ENCODE measurements at regions not wholly inside any gene's neighbourhood (a gene's known extent, or its start where the extent isn't known, plus 50 kb on each side); places are given as distances from the start of the nearest gene placed in this dataset.

DNA sequence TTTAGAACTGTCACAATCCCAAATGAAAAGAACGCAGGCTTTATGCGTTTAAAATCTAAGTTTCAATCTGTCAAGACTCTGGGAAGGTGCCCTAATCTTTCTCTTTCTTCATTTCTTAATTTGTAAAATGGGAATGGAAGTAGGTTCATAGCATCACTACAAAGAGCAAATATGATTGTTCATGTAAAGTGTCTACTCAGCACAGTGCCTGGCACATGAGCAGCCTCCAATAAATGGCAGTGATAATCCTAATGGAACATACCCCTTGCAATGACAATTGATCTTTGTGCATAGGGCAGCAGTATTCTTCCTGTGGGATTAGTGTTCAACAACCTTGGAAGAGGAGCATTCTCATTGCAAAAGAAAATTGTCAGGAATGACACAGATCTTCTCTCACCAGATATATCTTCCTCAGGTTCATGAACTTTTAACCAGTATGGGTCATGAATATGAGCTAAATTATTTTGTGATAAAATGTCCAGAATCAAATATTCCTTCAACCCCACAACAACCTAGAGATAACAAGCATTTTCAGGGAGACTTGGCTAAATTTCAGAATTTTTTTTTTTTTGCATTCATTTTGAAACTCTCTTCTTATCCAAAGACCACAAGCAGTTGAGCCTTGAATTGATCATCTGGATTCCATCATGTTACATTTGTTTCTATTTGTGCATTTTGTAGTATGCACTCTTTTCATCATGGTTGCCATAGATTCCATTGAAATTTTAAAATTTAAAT, 149.1 kb downstream of the TBX18 start:
- no peaks in the 10 kb centered on the region for H3K27me3 ChIP-seq (ENCODE audit: insufficient read depth, low read length)
- no peaks in the 10 kb centered on the region for H3K4me1 ChIP-seq (ENCODE audit: control insufficient read depth in 1 of 2, insufficient read depth in 2 of 2, low read length in 2 of 2)
- no peaks in the 10 kb centered on the region for H3K79me1 ChIP-seq (ENCODE audit: low read length)
- no peak overlapping the region for H2BK5ac ChIP-seq (ENCODE audit: low read depth, low read length, poor library complexity)
- no peak overlapping the region for H3K27ac ChIP-seq (ENCODE audit: low read depth, low read length)
- WGBS (ENCODE audit: extremely low coverage, insufficient coverage, insufficient read length), result no CpG with 5 or more reads among the region's 2 CpGs
- no peaks in the 10 kb centered on the region for H3K36me3 ChIP-seq (ENCODE audit: control insufficient read depth in 1 of 2, insufficient read depth in 2 of 2, low read length in 2 of 2)
- H2AK5ac ChIP-seq (ENCODE audit: low read length), result no peak overlapping the region
- H3K79me2 ChIP-seq (ENCODE audit: control insufficient read depth, insufficient read depth, low read length, poor library complexity), result no peaks in the 10 kb centered on the region
- no peak overlapping the region for H2BK120ac ChIP-seq (ENCODE audit: insufficient read depth, low read length, poor library complexity)
- no peak overlapping the region for H3K4ac ChIP-seq (ENCODE audit: low read depth, low read length)
- no peak overlapping the region for H3K14ac ChIP-seq (ENCODE audit: low read length)
- H4K8ac ChIP-seq (ENCODE audit: low read depth, low read length), result no peak overlapping the region
- no peak overlapping the region for H3K9ac ChIP-seq (ENCODE audit: low read length)
- H2BK12ac ChIP-seq (ENCODE audit: low read length), result no peak overlapping the region
- no peak overlapping the region for H2AFZ ChIP-seq (ENCODE audit: insufficient read depth, low read length, poor library complexity)
- H3K4me2 ChIP-seq (ENCODE audit: low read length), result no peak overlapping the region
- no peak overlapping the region for H3K4me3 ChIP-seq (ENCODE audit: low read depth, low read length)
- no peak overlapping the region for H3K18ac ChIP-seq (ENCODE audit: low read length)
- no peak overlapping the region for H4K91ac ChIP-seq (ENCODE audit: low read depth, low read length)
- H3K23ac ChIP-seq (ENCODE audit: low read length), result no peak overlapping the region
- H4K12ac ChIP-seq (ENCODE audit: low read depth, low read length), result no peak overlapping the region
- DNase-seq, result no peak
- no peaks in the 10 kb centered on the region for H3K9me3 ChIP-seq (ENCODE audit: insufficient read depth, low read depth, low read length)

DNA sequence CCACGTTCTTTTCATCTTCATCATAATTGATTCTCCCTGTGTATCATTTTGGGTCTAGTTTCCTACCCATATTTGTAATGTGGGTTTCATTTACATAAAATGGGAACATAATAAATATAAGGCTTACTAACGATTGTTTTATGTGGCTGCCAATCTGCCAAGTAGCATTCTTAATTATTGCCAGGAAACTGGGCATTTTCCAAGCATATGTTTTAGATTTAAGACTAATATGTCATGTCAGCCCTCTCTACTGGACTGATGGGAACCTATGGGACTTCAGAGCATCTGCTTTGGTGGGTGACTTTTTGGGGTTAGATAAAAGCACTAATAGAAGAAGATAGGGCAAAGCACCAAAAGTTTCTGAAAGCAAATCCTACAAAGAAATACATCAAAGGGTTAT, 157.5 kb downstream of the TBX18 start:
- H3K4me2 ChIP-seq (ENCODE audit: low read length), result no peak overlapping the region
- H3K9ac ChIP-seq (ENCODE audit: low read length), result no peak overlapping the region
- H3K79me2 ChIP-seq (ENCODE audit: control insufficient read depth, insufficient read depth, low read length, poor library complexity), result no peaks in the 10 kb centered on the region
- no peak overlapping the region for H4K12ac ChIP-seq (ENCODE audit: low read depth, low read length)
- no CpG with 5 or more reads among the region's 2 CpGs for WGBS (ENCODE audit: extremely low coverage, insufficient coverage, insufficient read length)
- no peak overlapping the region for H3K18ac ChIP-seq (ENCODE audit: low read length)
- H2AK5ac ChIP-seq (ENCODE audit: low read length), result no peak overlapping the region
- no peak overlapping the region for H3K4me3 ChIP-seq (ENCODE audit: low read depth, low read length)
- no peak overlapping the region for H3K27ac ChIP-seq (ENCODE audit: low read depth, low read length)
- no peak overlapping the region for H2BK120ac ChIP-seq (ENCODE audit: insufficient read depth, low read length, poor library complexity)
- H3K4me1 ChIP-seq (ENCODE audit: control insufficient read depth in 1 of 2, insufficient read depth in 2 of 2, low read length in 2 of 2), result no peaks in the 10 kb centered on the region
- no peak for DNase-seq
- H4K8ac ChIP-seq (ENCODE audit: low read depth, low read length), result no peak overlapping the region
- no peaks in the 10 kb centered on the region for H3K27me3 ChIP-seq (ENCODE audit: insufficient read depth, low read length)
- H4K91ac ChIP-seq (ENCODE audit: low read depth, low read length), result no peak overlapping the region
- no peak overlapping the region for H3K14ac ChIP-seq (ENCODE audit: low read length)
- H3K9me3 ChIP-seq (ENCODE audit: insufficient read depth, low read depth, low read length), result no peaks in the 10 kb centered on the region
- H3K36me3 ChIP-seq (ENCODE audit: control insufficient read depth in 1 of 2, insufficient read depth in 2 of 2, low read length in 2 of 2), result no peaks in the 10 kb centered on the region
- no peak overlapping the region for H2BK5ac ChIP-seq (ENCODE audit: low read depth, low read length, poor library complexity)
- no peak overlapping the region for H3K4ac ChIP-seq (ENCODE audit: low read depth, low read length)
- no peaks in the 10 kb centered on the region for H3K79me1 ChIP-seq (ENCODE audit: low read length)
- no peak overlapping the region for H3K23ac ChIP-seq (ENCODE audit: low read length)
- H2AFZ ChIP-seq (ENCODE audit: insufficient read depth, low read length, poor library complexity), result no peak overlapping the region
- no peak overlapping the region for H2BK12ac ChIP-seq (ENCODE audit: low read length)

DNA sequence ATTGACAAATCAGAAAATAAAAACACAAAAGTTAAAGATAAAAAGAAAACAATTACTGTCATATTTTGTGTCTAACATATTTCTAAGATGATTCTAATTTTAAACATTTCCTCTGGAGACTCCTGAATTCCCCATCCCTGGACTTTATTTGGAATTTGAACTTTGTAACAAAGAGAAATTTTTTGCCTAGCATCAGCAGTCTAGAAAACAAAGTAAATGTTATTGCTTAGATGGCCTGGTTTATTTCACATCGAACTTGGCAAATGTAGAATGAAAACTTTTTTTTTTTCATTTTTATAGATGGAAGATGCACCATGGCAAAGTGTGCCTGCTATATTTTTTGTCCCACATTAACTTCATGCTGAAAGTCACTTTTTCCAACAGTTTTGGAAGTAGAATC, 159.1 kb downstream of the TBX18 start:
- no peak overlapping the region for H4K91ac ChIP-seq (ENCODE audit: low read depth, low read length)
- H3K4ac ChIP-seq (ENCODE audit: low read depth, low read length), result no peak overlapping the region
- H2AFZ ChIP-seq (ENCODE audit: insufficient read depth, low read length, poor library complexity), result no peak overlapping the region
- no peak overlapping the region for H2AK5ac ChIP-seq (ENCODE audit: low read length)
- H4K8ac ChIP-seq (ENCODE audit: low read depth, low read length), result no peak overlapping the region
- no peak overlapping the region for H3K14ac ChIP-seq (ENCODE audit: low read length)
- no peaks in the 10 kb centered on the region for H3K79me2 ChIP-seq (ENCODE audit: control insufficient read depth, insufficient read depth, low read length, poor library complexity)
- H3K27ac ChIP-seq (ENCODE audit: low read depth, low read length), result no peak overlapping the region
- no peak overlapping the region for H4K12ac ChIP-seq (ENCODE audit: low read depth, low read length)
- no peak overlapping the region for H2BK5ac ChIP-seq (ENCODE audit: low read depth, low read length, poor library complexity)
- H3K79me1 ChIP-seq (ENCODE audit: low read length), result no peaks in the 10 kb centered on the region
- no peaks in the 10 kb centered on the region for H3K4me1 ChIP-seq (ENCODE audit: control insufficient read depth in 1 of 2, insufficient read depth in 2 of 2, low read length in 2 of 2)
- H3K4me2 ChIP-seq (ENCODE audit: low read length), result no peak overlapping the region
- DNase-seq, result no peak
- H3K9me3 ChIP-seq (ENCODE audit: insufficient read depth, low read depth, low read length), result no peaks in the 10 kb centered on the region
- H3K23ac ChIP-seq (ENCODE audit: low read length), result no peak overlapping the region
- H3K27me3 ChIP-seq (ENCODE audit: insufficient read depth, low read length), result no peaks in the 10 kb centered on the region
- no peaks in the 10 kb centered on the region for H3K36me3 ChIP-seq (ENCODE audit: control insufficient read depth in 1 of 2, insufficient read depth in 2 of 2, low read length in 2 of 2)
- H2BK120ac ChIP-seq (ENCODE audit: insufficient read depth, low read length, poor library complexity), result no peak overlapping the region
- H3K4me3 ChIP-seq (ENCODE audit: low read depth, low read length), result no peak overlapping the region
- H3K9ac ChIP-seq (ENCODE audit: low read length), result no peak overlapping the region
- no CpG with 5 or more reads among the region's 1 CpG for WGBS (ENCODE audit: extremely low coverage, insufficient coverage, insufficient read length)
- H2BK12ac ChIP-seq (ENCODE audit: low read length), result no peak overlapping the region
- no peak overlapping the region for H3K18ac ChIP-seq (ENCODE audit: low read length)

DNA sequence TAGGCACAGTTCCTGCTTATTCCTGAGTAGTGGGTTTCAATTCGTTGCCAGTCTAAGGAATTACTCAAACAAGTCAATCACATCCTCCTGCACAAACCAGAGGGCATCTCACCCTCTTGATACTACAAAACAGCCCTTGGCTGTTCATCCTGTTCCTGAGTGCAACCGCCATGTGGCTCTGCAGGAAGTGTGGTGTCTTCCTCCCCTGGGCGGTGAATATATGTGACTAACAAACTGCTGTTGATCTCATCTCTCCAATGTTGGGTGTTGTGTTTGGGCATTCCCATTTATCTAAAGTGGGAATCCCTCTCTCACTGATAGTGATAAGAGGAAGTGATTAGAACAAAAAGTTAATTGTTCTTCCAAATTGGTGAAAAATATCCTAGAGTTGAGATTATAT, 163.0 kb downstream of the TBX18 start:
- H2AFZ ChIP-seq (ENCODE audit: insufficient read depth, low read length, poor library complexity), result no peak overlapping the region
- H2AK5ac ChIP-seq (ENCODE audit: low read length), result no peak overlapping the region
- H2BK12ac ChIP-seq (ENCODE audit: low read length), result peak overlapping the region; percentile 14
- H2BK5ac ChIP-seq (ENCODE audit: low read depth, low read length, poor library complexity), result no peak overlapping the region
- no peak overlapping the region for H4K12ac ChIP-seq (ENCODE audit: low read depth, low read length)
- no peak overlapping the region for H3K4ac ChIP-seq (ENCODE audit: low read depth, low read length)
- H3K79me1 ChIP-seq (ENCODE audit: low read length), result no peaks in the 10 kb centered on the region
- WGBS (ENCODE audit: extremely low coverage, insufficient coverage, insufficient read length), result no CpG with 5 or more reads among the region's 3 CpGs
- no peak overlapping the region for H4K8ac ChIP-seq (ENCODE audit: low read depth, low read length)
- no peak overlapping the region for H3K14ac ChIP-seq (ENCODE audit: low read length)
- H3K9me3 ChIP-seq (ENCODE audit: insufficient read depth, low read depth, low read length), result no peaks in the 10 kb centered on the region
- H4K91ac ChIP-seq (ENCODE audit: low read depth, low read length), result no peak overlapping the region
- no peak overlapping the region for H2BK120ac ChIP-seq (ENCODE audit: insufficient read depth, low read length, poor library complexity)
- H3K4me2 ChIP-seq (ENCODE audit: low read length), result no peak overlapping the region
- no peaks in the 10 kb centered on the region for H3K4me1 ChIP-seq (ENCODE audit: control insufficient read depth in 1 of 2, insufficient read depth in 2 of 2, low read length in 2 of 2)
- H3K4me3 ChIP-seq (ENCODE audit: low read depth, low read length), result no peak overlapping the region
- H3K9ac ChIP-seq (ENCODE audit: low read length), result no peak overlapping the region
- no peak overlapping the region for H3K27ac ChIP-seq (ENCODE audit: low read depth, low read length)
- H3K79me2 ChIP-seq (ENCODE audit: control insufficient read depth, insufficient read depth, low read length, poor library complexity), result no peaks in the 10 kb centered on the region
- H3K18ac ChIP-seq (ENCODE audit: low read length), result no peak overlapping the region
- H3K36me3 ChIP-seq (ENCODE audit: control insufficient read depth in 1 of 2, insufficient read depth in 2 of 2, low read length in 2 of 2), result no peaks in the 10 kb centered on the region
- DNase-seq, result no peak
- H3K27me3 ChIP-seq (ENCODE audit: insufficient read depth, low read length), result no peaks in the 10 kb centered on the region
- H3K23ac ChIP-seq (ENCODE audit: low read length), result no peak overlapping the region

Measured in trophoblast cell (in vitro differentiated cells and primary cell).